GM19351 (cell line): ENCODE measurements at regions not wholly inside any gene's neighbourhood (a gene's known extent, or its start where the extent isn't known, plus 50 kb on each side); places are given as distances from the start of the nearest gene placed in this dataset.
"Not testable (repeated sequence)": the region's sequence is repeated elsewhere in the genome, so short reads cannot be mapped to it uniquely, and the experiment has no call there.

ENCODE experiments used
- ATAC-seq: cut with Tn5 transposase; IDR thresholded peaks from one replicate; pipeline ENCODE4 v1.9.1; 2021; ENCODE audit warnings: mild to moderate bottlenecking, moderate library complexity; ENCODE audit not compliant: unreplicated experiment

GRCh38 chr10:53108317-53108934, 335.8 kb upstream of the MBL2 start:
- ATAC-seq: no peak

- ATAC-seq: no peak
These were observed 335.1 kb upstream of the MBL2 start for GRCh38 chr10:53107711-53108110.

- no peak for ATAC-seq
These were observed 329.8 kb upstream of the MBL2 start for GRCh38 chr10:53102424-53102823.

GRCh38 chr10:53093878-53094277, 321.3 kb upstream of the MBL2 start:
- no peak for ATAC-seq

- no peak for ATAC-seq
These were observed 319.0 kb upstream of the MBL2 start for GRCh38 chr10:53091574-53091973.

- no peak for ATAC-seq
These were observed 316.4 kb upstream of the MBL2 start for GRCh38 chr10:53088961-53089360.

- ATAC-seq: no peak
These were observed 306.7 kb upstream of the MBL2 start for GRCh38 chr10:53079283-53079682.

- no peak for ATAC-seq
These were observed 304.4 kb upstream of the MBL2 start for GRCh38 chr10:53076948-53077347.

GRCh38 chr10:53075469-53075868, 302.9 kb upstream of the MBL2 start:
- no peak for ATAC-seq

GRCh38 chr10:53072144-53072543, 299.6 kb upstream of the MBL2 start:
- no peak for ATAC-seq

GRCh38 chr10:53071505-53072125, 299.0 kb upstream of the MBL2 start:
- no peak for ATAC-seq

GRCh38 chr10:53069013-53069412, 296.4 kb upstream of the MBL2 start:
- no peak for ATAC-seq

- ATAC-seq: no peak
These were observed 292.0 kb upstream of the MBL2 start for GRCh38 chr10:53064614-53065013.

- no peak for ATAC-seq
These were observed 291.2 kb upstream of the MBL2 start for GRCh38 chr10:53063805-53064204.

GRCh38 chr10:53052521-53053164, 280.1 kb upstream of the MBL2 start:
- no peak for ATAC-seq

- no peak for ATAC-seq
These were observed 272.7 kb upstream of the MBL2 start for GRCh38 chr10:53045315-53045714.

- ATAC-seq: not testable (repeated sequence)
These were observed 263.2 kb upstream of the MBL2 start for GRCh38 chr10:53035823-53036222.

GRCh38 chr10:53033396-53033795, 260.8 kb upstream of the MBL2 start:
- no peak for ATAC-seq

GRCh38 chr10:53029872-53030849, 257.6 kb upstream of the MBL2 start:
- ATAC-seq: peak; percentile 53

GRCh38 chr10:53029449-53029848, 256.9 kb upstream of the MBL2 start:
- no peak for ATAC-seq

GRCh38 chr10:53025765-53026164, 253.2 kb upstream of the MBL2 start:
- not testable (repeated sequence) for ATAC-seq
